ENCODE measurements at regions not wholly inside any gene's neighbourhood (a gene's known extent, or its start where the extent isn't known, plus 50 kb on each side); places are given as distances from the start of the nearest gene placed in this dataset.

DNA sequence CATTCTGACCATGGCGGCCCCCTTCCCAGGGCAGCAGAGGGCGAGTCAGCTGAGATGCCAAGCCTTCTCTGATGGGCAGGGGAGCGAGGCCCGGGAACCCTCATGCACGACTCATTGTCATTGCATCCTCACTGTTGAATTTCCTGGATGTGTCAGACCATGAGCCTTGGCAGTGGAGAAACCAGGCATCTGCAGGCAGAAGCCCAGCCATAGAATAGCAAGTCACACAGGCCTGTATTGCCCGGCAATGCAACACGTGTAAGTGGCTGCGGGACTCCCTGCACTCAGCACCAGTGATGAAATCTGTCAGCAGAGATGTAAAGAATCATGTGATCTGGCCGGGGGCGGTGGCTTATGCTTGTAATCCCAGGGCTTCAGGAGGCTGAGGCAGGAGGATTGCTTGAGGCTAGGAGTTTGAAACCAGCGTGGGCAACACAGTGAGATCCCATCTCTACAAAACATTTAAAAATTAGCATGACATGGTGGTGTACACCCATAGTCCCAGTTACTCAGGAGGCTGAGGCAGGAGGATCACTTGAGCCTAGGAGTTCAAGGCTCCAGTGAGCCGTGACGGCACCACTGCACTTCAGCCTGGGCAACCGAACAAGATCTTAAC is 199.7 kb downstream of the KATNAL1 start:
- no peak for DNase-seq (ENCODE audit: low spot score)

DNA sequence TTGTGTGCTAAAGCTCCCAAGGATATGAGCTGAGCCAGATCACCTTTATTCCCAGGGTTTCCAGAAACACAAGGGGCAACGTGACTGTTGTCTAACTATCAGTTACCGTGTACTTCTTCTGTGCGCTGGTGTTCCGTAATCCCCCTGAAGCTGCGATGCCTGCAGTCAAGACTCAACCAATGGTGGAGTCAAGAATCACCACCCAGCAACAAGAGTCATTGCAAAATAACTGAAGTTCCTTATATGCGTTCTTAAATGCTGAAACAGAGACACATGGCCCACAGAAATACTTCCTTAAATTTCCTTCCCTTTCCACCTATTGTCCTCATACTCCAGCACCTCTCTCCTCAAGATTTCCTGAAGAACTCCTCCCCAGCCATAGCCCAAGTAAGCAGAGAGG is 200.2 kb downstream of the KATNAL1 start:
- no peak for DNase-seq (ENCODE audit: low spot score)

DNA sequence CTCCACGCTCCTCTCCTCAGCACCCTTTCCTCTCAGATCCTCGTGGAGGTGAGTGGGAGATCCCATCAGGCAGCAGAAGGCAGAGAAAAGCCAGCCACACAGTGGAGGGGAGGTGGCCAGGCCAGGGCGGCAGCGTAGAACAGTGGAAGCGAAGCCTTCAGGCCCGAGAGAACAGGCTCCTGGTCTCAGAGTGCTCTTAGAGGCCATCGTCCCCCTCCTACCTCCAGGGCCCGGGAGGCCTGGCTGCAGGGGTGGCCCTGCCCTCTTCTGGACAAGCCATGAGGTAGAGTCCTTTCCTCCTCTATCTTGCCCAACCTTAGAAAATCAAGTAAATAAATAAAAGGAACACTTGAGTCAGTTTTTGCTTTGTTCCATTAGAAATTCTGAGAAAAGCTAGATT is 202.0 kb downstream of the KATNAL1 start:
- DNase-seq (ENCODE audit: low spot score): no peak

- no peak for DNase-seq (ENCODE audit: low spot score)
Observed at GRCh38 chr13:30103161-30103840, 204.1 kb downstream of the KATNAL1 start.

DNA sequence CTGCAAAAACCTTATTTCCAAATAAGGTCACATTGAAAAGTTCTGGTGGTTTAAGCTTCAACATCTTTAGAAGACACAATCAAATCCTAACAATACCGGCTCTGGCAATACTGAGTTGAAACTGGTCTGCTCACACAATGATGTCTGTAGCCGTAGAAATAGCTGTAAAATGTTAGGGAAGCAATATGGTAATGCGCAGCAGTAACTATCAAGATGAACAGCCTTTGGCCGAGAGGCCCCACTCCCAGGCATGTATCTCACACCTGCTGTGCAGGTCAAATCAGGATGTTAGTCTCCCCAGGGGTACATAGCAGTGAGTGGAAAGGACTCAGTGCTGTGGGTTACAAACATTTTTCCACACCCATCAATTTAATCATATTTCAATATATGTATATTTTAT is 207.1 kb downstream of the KATNAL1 start:
- DNase-seq (ENCODE audit: low spot score): no peak

GRCh38 chr13:30097701-30098100 is 209.7 kb downstream of the KATNAL1 start:
- DNase-seq (ENCODE audit: low spot score): no peak

DNA sequence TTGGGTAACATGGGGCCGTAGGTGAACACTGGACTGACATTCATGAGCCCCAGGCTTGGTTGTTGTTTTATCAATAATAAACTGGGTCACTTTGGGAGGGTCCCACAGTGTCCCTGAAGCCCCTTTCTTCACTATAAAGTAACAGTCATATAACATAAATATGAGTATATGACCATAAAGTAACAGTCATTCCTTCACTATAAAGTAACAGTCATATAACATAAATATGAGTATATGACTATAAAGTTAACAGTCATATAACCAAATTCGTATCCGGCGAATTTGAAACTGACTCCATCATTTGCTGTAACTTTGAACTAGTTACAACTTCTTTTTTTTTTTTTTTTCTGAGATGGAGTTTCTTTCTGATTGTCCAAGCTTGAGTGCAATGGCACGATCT is 210.3 kb downstream of the KATNAL1 start:
- no peak for DNase-seq (ENCODE audit: low spot score)

GRCh38 chr13:30094015-30094414 is 213.3 kb downstream of the KATNAL1 start:
- no peak for DNase-seq (ENCODE audit: low spot score)

GRCh38 chr13:30093236-30093635 is 214.1 kb downstream of the KATNAL1 start:
- no peak for DNase-seq (ENCODE audit: low spot score)

DNA sequence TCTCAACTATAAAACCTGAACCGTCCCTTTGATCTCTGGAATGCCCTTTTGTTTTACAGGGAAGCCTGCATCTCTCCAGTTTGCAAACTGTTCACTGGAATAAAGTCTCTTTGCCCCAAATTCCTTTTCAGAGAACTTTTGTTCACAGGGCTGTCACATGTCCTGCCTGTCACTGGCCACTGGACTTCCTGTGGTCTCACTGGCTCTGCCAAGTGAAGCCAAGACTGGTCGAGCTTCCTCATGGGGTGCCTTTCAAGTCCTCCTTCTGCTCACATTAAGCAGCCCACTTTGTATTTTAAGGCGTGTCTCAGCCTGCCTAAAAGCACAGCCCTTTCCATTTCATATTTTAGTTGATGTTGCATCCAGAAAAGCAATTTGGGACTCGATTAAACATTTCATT is 215.7 kb downstream of the KATNAL1 start:
- DNase-seq (ENCODE audit: low spot score): no peak

GRCh38 chr13:30091035-30091434 is 216.3 kb downstream of the KATNAL1 start:
- no peak for DNase-seq (ENCODE audit: low spot score)

GRCh38 chr13:30088312-30088855 is 219.0 kb downstream of the KATNAL1 start:
- DNase-seq (ENCODE audit: low spot score): peak; percentile 9

DNA sequence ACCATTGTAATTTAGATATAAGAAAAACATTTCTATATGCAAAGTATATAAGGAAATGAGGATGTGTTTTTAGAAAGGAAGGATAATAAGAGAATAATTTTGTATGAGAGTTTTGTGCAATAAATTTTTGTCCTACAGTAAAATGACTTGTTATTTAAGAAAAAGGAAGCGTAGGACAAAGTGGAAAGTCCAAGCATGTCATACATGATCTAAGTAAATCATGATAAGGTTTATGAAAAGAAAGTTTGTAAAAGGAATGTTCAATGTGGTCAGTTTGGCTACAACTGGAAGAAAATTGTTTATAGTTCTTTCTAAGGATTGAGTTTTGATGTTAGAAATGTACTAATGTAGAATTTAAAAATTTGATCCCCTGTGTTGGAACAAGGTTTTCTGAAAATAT is 222.3 kb downstream of the KATNAL1 start:
- DNase-seq (ENCODE audit: low spot score): no peak

GRCh38 chr13:30082391-30082790 is 225.0 kb downstream of the KATNAL1 start:
- DNase-seq (ENCODE audit: low spot score): no peak

DNA sequence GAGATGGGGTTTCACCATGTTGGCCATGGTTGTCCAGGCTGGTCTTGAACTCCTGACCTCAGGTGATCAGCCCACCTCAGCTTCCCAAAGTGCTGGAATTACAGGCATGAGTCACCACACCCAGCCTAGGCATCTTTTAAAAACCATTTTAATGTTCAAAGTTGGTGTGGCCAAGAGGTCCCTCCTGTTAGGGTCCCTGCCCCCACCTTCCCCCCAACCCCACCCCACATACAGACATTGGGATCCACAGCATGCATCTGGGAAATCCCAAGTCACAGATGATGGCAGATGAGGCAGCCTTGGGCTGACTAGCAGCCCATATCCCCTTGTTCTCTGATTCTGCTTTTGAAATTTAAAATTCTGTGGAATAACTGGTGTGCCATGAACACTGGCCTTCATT is 226.0 kb downstream of the KATNAL1 start:
- no peak for DNase-seq (ENCODE audit: low spot score)

DNA sequence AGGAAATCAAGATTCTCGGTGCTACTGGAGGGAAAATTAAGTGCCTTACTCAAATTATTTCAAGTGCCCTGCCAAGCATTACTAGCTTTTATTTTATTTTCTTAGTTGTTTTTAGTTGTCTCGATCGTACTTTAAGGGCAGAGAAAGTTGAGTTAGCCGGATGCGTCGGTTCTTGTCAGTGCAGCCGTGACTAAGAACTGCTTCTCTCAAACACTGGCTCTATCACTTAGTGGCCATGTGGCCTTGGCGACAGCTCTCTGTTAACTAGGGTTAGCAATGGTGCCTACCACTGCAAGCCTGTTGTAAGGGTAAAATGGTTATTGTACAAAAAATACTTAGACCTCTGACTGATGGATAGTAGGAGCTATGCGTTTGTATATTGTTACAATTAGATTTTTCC is 227.8 kb downstream of the KATNAL1 start:
- DNase-seq (ENCODE audit: low spot score): no peak

DNA sequence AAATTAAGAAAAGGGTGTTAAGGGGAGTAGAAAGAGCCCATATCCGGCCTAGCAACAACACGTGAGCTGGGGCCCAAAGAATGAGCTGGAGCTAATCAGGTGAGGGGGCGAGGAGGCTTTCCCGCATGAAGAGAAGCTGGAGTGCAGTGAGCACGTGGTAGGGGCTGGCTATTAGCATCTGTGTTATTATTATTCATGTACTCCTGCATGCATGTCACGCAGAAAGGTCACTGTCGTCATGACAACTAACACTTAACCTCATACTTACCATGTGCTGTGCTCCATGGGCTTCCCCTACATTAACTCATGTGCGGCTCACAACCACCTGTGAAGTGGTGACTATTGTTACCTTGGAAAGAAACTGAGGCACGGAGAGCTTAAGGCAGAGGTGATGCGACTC is 227.6 kb upstream of the UBL3 start:
- DNase-seq (ENCODE audit: low spot score): peak; percentile 11

DNA sequence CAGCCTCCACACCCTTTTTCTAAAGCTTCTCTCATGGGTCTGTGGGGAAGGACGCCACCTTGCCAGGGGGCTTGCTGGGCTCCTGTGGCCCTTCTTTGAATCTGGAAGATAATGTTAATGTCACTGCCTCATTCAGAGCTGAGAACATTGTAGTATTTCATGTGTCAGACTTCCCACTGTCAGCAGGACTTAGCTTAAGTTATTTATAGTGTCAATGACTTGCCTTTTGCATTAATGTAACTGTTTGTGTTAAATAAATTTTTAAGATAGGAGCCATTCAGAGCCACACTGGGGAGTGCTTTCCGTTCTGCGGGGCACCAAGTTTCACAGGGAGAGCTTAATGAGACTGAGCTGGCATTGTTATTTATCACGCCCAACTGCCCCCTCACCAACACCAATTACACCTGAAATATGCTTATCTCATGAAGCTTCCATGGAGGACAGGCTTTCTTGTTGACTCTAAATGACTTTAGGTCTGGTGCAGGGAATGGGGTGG is 226.9 kb upstream of the UBL3 start:
- no peak for DNase-seq (ENCODE audit: low spot score)

DNA sequence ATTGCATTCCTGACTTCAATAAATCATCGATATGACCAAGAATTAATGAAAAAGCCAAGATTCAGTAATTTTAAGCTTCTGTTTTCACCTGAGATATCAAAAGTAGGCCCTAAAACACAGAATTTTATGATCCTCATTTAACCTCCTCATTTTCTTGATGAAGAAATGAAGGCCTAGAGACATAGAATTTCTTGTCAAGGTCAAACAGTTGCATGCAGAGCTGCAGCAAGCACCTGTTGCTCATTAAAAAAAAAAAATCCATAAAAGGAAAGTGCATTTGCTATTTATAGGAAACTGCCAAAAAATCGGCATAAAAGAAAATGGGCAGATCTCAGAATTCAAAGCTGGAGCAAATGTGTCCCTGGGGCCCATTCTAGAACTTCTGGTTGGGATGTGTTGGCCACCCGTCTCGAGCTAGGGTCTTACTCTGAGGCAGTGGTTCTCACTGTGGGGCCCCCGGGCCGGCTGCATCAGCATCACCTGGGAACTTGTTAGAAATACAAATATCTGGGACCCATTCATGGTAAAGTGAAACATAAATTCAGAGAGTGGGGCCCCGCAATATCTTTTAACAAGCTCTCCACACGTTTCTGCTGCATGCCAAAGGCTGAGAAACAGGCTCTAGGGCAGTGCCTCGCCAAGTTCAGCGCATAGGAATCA is 224.7 kb upstream of the UBL3 start:
- DNase-seq (ENCODE audit: low spot score): no peak

GRCh38 chr13:30074431-30074830 is 224.0 kb upstream of the UBL3 start:
- no peak for DNase-seq (ENCODE audit: low spot score)

GRCh38 chr13:30072818-30073186 is 222.4 kb upstream of the UBL3 start:
- no peak for DNase-seq (ENCODE audit: low spot score)

- DNase-seq (ENCODE audit: low spot score): no peak
Observed at GRCh38 chr13:30071969-30072817, 221.8 kb upstream of the UBL3 start.
